ENCODE measurements at regions not wholly inside any gene's neighbourhood (a gene's known extent, or its start where the extent isn't known, plus 50 kb on each side); places are given as distances from the start of the nearest gene placed in this dataset.

DNA sequence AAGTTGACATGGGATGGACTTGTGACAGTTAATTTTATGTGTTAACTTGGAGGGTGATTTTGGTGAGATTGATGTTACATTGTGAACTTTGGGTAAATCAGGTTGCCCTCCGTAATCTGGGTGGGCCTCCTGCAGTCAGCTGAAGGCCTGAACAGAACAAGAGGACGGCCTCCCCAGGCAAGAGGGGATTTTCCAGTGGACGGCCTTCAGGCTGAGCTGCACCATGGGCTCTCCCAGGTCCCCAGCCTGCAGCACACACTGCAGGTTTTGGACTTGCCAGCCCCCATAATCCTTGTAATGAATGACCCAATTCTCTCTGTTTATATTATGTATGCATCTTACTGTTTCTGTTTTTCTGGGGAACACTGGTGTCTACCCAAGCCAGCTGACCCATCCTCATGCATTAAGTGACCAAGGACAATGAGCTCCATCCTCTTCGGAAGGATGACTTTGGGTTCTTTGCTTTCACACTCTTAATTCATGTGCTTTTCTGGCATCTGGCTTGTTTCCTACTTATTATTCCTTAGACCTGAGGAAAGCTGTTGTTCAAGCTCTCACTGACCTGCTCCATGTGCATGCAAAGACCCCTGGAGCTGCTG is 64.2 kb downstream of the DACT2 start:
- H3K4me3 ChIP-seq: no peak overlapping the region
- TF ChIP-seq, protein P1, sequence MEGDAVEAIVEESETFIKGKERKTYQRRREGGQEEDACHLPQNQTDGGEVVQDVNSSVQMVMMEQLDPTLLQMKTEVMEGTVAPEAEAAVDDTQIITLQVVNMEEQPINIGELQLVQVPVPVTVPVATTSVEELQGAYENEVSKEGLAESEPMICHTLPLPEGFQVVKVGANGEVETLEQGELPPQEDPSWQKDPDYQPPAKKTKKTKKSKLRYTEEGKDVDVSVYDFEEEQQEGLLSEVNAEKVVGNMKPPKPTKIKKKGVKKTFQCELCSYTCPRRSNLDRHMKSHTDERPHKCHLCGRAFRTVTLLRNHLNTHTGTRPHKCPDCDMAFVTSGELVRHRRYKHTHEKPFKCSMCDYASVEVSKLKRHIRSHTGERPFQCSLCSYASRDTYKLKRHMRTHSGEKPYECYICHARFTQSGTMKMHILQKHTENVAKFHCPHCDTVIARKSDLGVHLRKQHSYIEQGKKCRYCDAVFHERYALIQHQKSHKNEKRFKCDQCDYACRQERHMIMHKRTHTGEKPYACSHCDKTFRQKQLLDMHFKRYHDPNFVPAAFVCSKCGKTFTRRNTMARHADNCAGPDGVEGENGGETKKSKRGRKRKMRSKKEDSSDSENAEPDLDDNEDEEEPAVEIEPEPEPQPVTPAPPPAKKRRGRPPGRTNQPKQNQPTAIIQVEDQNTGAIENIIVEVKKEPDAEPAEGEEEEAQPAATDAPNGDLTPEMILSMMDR (IDR thresholded peaks at IDR 0.05): no peak
- TF ChIP-seq POLR2A (IDR thresholded peaks at IDR 0.05): no peak
- no peaks in the 10 kb centered on the region for H3K4me1 ChIP-seq
- whole genome bisulfite sequencing, 2 donors: 96 to 98% methylated on average over 4 of the region's 4 CpGs
- no peaks in the 10 kb centered on the region for H3K27me3 ChIP-seq
- DNase-seq: no peak
- H3K27ac ChIP-seq: no peak overlapping the region
- H3K36me3 ChIP-seq (ENCODE audit: low read depth, missing control alignments): no peaks in the 10 kb centered on the region
- intact Hi-C loops (cut with DNase I; ENCODE audit: low total_unique reads): no loop called here
- no peaks in the 10 kb centered on the region for H3K9me3 ChIP-seq

- DNase-seq: no peak
- WGBS, 2 donors: 83 to 84% methylated on average over 4 of the region's 4 CpGs
- Histone ChIP-seq H3K36me3 (ENCODE audit: low read depth, missing control alignments) (no peaks in the 10 kb centered on the region), H3K27me3 (no peaks in the 10 kb centered on the region), H3K27ac (no peak overlapping the region), H3K4me1 (no peaks in the 10 kb centered on the region), H3K4me3 (no peak overlapping the region), H3K9me3 (no peaks in the 10 kb centered on the region)
- intact Hi-C loops (cut with DNase I; ENCODE audit: low total_unique reads): no loop called here
- TF ChIP-seq, protein P1 (IDR thresholded peaks at IDR 0.05): no peak
Measured at GRCh38 chr6:168252267-168252666, 67.3 kb downstream of the DACT2 start.

- TF ChIP-seq POLR2A (IDR thresholded peaks at IDR 0.05): no peak
- TF ChIP-seq, protein P1 (IDR thresholded peaks at IDR 0.05): no peak
- 95 to 98% methylated on average over 6 to 11 of the region's 11 CpGs for WGBS, 2 donors
- no peak for DNase-seq
- H3K4me3 ChIP-seq: no peak overlapping the region
- intact Hi-C loops (cut with DNase I; ENCODE audit: low total_unique reads): no loop called here
- H3K4me1 ChIP-seq: no peaks in the 10 kb centered on the region
- H3K36me3 ChIP-seq (ENCODE audit: low read depth, missing control alignments): no peaks in the 10 kb centered on the region
- H3K27ac ChIP-seq: no peak overlapping the region
- no peaks in the 10 kb centered on the region for H3K27me3 ChIP-seq
- H3K9me3 ChIP-seq: no peaks in the 10 kb centered on the region
Measured at GRCh38 chr6:168250250-168250649, 69.3 kb downstream of the DACT2 start.

DNA sequence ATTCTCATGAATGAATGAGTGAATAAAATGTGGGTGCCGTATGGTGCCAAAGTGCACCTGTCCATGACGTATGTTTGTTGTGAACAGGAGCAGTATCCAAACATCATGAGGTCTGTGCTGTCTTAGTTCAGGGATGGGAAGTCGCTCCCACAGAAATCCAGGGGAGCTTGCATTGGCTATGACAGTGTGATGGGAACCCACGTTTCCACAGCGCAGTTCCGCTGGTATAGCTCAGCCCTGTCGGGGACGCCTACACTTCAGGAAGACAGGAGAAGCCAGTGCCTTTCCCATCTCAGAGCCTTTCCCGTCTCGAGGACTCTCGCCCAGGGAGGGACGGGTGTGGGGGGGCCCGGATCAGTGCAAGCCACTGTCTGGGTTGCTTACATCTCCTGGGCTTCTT is 69.8 kb downstream of the DACT2 start:
- no peaks in the 10 kb centered on the region for H3K27me3 ChIP-seq
- H3K4me3 ChIP-seq: no peak overlapping the region
- WGBS, 2 donors: 97 to 98% methylated on average over 12 to 13 of the region's 13 CpGs
- H3K9me3 ChIP-seq: no peaks in the 10 kb centered on the region
- no peaks in the 10 kb centered on the region for H3K4me1 ChIP-seq
- intact Hi-C loops (cut with DNase I; ENCODE audit: low total_unique reads): no loop called here
- DNase-seq: no peak
- no peak overlapping the region for H3K27ac ChIP-seq
- H3K36me3 ChIP-seq (ENCODE audit: low read depth, missing control alignments): no peaks in the 10 kb centered on the region
- TF ChIP-seq POLR2A (IDR thresholded peaks at IDR 0.05): no peak
- TF ChIP-seq, protein P1 (IDR thresholded peaks at IDR 0.05): no peak

DNA sequence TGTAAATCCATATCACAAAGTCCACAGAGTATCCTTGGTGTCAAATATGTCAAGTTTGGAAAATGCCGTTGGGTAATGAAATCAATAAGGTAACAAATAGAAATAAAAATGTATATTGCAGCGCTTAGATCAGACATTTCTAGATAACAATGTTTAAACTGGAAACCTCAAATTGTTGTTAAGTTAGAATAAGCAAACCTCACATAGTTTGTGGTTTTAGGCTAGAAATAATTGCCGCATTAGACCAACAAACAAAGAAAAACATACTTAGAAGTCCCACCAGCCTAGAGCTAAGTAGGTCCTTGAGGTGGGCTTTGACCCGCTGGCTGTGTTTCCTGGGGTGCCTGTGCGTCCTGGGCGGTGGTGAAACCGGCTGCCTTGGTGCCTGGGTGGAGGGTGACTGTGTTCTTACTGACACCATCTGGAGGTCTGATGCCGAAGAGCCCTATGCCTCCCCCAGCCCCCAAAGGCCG is 71.4 kb downstream of the DACT2 start:
- Histone ChIP-seq H3K36me3 (ENCODE audit: low read depth, missing control alignments) (no peaks in the 10 kb centered on the region), H3K4me3 (no peak overlapping the region), H3K27me3 (no peaks in the 10 kb centered on the region), H3K27ac (no peak overlapping the region), H3K9me3 (no peaks in the 10 kb centered on the region), H3K4me1 (no peaks in the 10 kb centered on the region)
- TF ChIP-seq, protein P1 (IDR thresholded peaks at IDR 0.05): no peak
- no peak for TF ChIP-seq POLR2A (IDR thresholded peaks at IDR 0.05)
- no peak for DNase-seq
- WGBS, 2 donors: 89 to 95% methylated on average over 9 of the region's 9 CpGs
- intact Hi-C loops (cut with DNase I; ENCODE audit: low total_unique reads): no loop called here

Data from testis (tissue), 2 donors.